ENCODE measurements at regions not wholly inside any gene's neighbourhood (a gene's known extent, or its start where the extent isn't known, plus 50 kb on each side); places are given as distances from the start of the nearest gene placed in this dataset.

DNA sequence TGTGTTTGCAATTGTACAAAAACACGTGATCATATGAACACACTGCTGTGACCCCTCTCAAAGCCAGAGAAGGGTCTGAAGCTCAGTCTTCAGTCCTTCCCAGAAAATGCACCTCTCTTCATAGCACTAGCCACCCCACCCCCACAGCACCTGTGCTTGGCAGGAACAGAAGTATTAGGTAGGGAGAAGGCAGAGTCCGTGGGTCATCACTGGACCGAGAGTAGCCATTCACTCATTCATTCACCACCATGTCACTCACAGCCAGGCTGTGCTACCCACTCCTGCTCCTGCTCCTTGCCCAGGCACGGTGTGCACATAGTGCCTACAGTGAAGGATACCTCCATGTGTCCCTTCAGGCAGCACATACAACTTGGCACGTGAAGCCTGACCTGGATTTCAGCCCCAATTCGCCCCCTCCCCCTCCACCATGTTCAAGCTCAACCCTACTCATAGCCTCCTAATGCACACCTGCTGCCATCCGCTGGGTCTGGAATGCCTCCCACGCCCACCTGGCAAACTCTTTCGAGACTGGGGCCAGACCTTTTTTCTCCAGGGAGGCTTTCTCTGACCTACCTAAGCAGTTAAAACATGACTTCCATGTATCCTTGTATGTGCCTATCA, 81.9 kb upstream of the GALNT2 start:
- H3K27ac Mint-ChIP-seq (ENCODE audit: unreplicated experiment): no peak overlapping the region
- no peaks in the 10 kb centered on the region for H3K4me1 Mint-ChIP-seq (ENCODE audit: unreplicated experiment)
- no peak for DNase-seq (ENCODE audit: low spot score)

DNA sequence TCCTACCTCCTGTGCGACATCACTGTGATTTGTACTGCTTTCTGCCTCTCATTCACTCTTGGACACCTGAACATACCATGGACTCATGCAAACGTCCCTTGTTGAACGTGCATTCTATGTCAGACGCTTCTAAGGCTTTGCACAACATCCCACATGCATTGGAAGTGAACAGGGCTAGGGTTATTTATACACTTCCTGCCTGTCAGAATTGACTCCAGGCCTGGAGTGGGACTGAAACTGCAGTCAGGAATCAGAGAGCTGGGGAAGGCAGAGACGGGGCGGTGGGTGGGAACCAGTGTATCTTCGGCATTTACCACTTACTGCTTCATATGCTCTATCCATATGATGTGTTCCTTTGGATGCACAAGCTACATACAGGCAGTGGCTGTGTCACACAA, 81.4 kb upstream of the GALNT2 start:
- Mint-ChIP-seq H3K9me3 (ENCODE audit: unreplicated experiment) (no peaks in the 10 kb centered on the region), H3K36me3 (ENCODE audit: low read depth, unreplicated experiment) (no peaks in the 10 kb centered on the region)
- no peak for TF ChIP-seq CTCF (IDR thresholded peaks at IDR 0.05; ENCODE audit: unreplicated experiment)

More for the DNA sequence above, 81.9 kb upstream of the GALNT2 start:
- no peaks in the 10 kb centered on the region for H3K9me3 Mint-ChIP-seq (ENCODE audit: unreplicated experiment)
- H3K4me3 Mint-ChIP-seq (ENCODE audit: unreplicated experiment): no peak overlapping the region
- no peak for TF ChIP-seq CTCF (IDR thresholded peaks at IDR 0.05; ENCODE audit: unreplicated experiment)
- peaks cover 1% of the 10 kb centered on the region for H3K27me3 Mint-ChIP-seq (ENCODE audit: unreplicated experiment)
- H3K36me3 Mint-ChIP-seq (ENCODE audit: low read depth, unreplicated experiment): no peaks in the 10 kb centered on the region

DNA sequence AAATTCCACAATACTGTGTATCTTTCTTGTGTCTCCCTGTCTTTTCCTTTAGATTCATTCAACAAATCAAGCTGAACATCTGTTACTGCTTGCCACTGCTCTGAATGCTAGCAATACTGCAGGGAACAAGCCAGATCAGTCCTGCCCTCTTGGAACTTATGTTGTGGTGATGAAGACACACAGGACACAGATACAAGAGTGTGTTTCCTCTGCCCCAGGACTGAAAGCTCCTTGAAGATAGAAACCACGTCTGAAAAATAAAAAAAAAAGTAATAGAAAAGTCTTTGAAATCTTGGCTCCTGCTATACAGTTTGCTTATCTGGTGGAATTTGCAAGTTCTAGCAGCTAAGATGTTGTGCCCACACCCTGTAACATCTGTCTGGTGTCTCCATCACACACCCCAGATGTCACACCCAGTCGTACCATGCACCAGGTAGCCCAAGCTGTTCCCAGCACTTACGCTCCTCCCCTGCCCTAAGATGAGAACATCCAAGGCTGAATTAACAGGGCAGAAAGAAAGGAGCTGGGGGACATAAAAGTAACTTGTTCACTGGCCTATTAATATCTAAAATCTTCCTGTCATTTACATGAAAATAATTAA, 80.2 kb upstream of the GALNT2 start:
- no peaks in the 10 kb centered on the region for H3K9me3 Mint-ChIP-seq (ENCODE audit: unreplicated experiment)
- DNase-seq (ENCODE audit: low spot score): no peak
- no peak for TF ChIP-seq CTCF (IDR thresholded peaks at IDR 0.05; ENCODE audit: unreplicated experiment)
- H3K4me3 Mint-ChIP-seq (ENCODE audit: unreplicated experiment): no peak overlapping the region
- peaks cover 1% of the 10 kb centered on the region for H3K27me3 Mint-ChIP-seq (ENCODE audit: unreplicated experiment)
- no peaks in the 10 kb centered on the region for H3K4me1 Mint-ChIP-seq (ENCODE audit: unreplicated experiment)
- no peak overlapping the region for H3K27ac Mint-ChIP-seq (ENCODE audit: unreplicated experiment)
- H3K36me3 Mint-ChIP-seq (ENCODE audit: low read depth, unreplicated experiment): no peaks in the 10 kb centered on the region

More for the DNA sequence above, 81.4 kb upstream of the GALNT2 start:
- H3K4me1 Mint-ChIP-seq (ENCODE audit: unreplicated experiment): no peaks in the 10 kb centered on the region
- no peak for DNase-seq (ENCODE audit: low spot score)
- H3K27ac Mint-ChIP-seq (ENCODE audit: unreplicated experiment): no peak overlapping the region
- H3K27me3 Mint-ChIP-seq (ENCODE audit: unreplicated experiment): peaks cover 1% of the 10 kb centered on the region
- H3K4me3 Mint-ChIP-seq (ENCODE audit: unreplicated experiment): no peak overlapping the region

DNA sequence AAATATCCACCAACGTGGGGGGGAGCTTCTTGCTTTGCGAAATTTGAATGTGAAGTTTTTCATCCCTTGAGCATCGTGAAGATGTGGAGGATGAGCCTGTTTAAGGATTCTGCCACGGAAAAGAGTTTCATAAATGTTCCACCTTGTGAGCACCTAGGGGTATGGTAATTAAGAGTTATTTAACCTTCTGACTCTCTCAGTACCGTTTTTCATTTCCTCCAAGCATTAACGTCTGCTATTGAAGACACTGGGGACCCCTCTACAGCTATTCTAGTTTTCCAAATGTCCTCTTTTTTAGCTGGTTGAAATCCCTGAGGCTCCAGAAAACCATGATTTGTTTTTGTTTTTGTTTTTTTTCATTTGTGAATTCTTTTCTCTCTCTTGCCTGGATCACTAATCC, 79.1 kb upstream of the GALNT2 start:
- Mint-ChIP-seq H3K27me3 (ENCODE audit: unreplicated experiment) (peaks cover 1% of the 10 kb centered on the region), H3K4me3 (ENCODE audit: unreplicated experiment) (no peak overlapping the region), H3K36me3 (ENCODE audit: low read depth, unreplicated experiment) (no peaks in the 10 kb centered on the region), H3K9me3 (ENCODE audit: unreplicated experiment) (no peaks in the 10 kb centered on the region), H3K27ac (ENCODE audit: unreplicated experiment) (no peak overlapping the region), H3K4me1 (ENCODE audit: unreplicated experiment) (no peaks in the 10 kb centered on the region)
- TF ChIP-seq CTCF (IDR thresholded peaks at IDR 0.05; ENCODE audit: unreplicated experiment): no peak
- no peak for DNase-seq (ENCODE audit: low spot score)

DNA sequence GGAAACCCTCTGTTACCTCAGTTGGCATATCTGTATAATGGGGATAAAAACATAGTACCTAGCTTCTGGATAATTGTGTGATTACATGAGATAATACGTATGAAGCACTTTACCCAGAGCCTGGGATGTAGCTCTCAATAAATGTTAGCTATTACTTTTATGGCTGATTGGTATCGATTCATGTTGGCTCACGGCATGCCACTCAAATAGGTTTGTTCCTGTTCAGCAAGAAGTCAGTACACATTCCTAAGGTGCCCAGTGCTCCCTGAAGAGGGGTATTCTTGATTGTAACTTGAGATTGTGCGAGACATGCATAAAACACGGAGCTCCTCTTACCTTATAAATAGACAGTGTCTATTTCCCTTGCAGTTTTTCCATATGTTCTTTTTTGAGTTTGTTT, 78.5 kb upstream of the GALNT2 start:
- H3K9me3 Mint-ChIP-seq (ENCODE audit: unreplicated experiment): no peaks in the 10 kb centered on the region
- H3K4me1 Mint-ChIP-seq (ENCODE audit: unreplicated experiment): no peaks in the 10 kb centered on the region
- no peak overlapping the region for H3K4me3 Mint-ChIP-seq (ENCODE audit: unreplicated experiment)
- H3K36me3 Mint-ChIP-seq (ENCODE audit: low read depth, unreplicated experiment): no peaks in the 10 kb centered on the region
- H3K27me3 Mint-ChIP-seq (ENCODE audit: unreplicated experiment): peaks cover 1% of the 10 kb centered on the region
- H3K27ac Mint-ChIP-seq (ENCODE audit: unreplicated experiment): no peak overlapping the region
- DNase-seq (ENCODE audit: low spot score): no peak
- no peak for TF ChIP-seq CTCF (IDR thresholded peaks at IDR 0.05; ENCODE audit: unreplicated experiment)
